GM19193 (cell line): ENCODE measurements at regions not wholly inside any gene's neighbourhood (a gene's known extent, or its start where the extent isn't known, plus 50 kb on each side); places are given as distances from the start of the nearest gene placed in this dataset.

Experiments
- POLR2A ChIP-seq: IDR thresholded peaks from 4 replicates; pipeline ENCODE4 v1.6.1; 2011; ENCODE audit not compliant: insufficient read depth, insufficient read length; ENCODE audit errors: extremely low read depth

DNA sequence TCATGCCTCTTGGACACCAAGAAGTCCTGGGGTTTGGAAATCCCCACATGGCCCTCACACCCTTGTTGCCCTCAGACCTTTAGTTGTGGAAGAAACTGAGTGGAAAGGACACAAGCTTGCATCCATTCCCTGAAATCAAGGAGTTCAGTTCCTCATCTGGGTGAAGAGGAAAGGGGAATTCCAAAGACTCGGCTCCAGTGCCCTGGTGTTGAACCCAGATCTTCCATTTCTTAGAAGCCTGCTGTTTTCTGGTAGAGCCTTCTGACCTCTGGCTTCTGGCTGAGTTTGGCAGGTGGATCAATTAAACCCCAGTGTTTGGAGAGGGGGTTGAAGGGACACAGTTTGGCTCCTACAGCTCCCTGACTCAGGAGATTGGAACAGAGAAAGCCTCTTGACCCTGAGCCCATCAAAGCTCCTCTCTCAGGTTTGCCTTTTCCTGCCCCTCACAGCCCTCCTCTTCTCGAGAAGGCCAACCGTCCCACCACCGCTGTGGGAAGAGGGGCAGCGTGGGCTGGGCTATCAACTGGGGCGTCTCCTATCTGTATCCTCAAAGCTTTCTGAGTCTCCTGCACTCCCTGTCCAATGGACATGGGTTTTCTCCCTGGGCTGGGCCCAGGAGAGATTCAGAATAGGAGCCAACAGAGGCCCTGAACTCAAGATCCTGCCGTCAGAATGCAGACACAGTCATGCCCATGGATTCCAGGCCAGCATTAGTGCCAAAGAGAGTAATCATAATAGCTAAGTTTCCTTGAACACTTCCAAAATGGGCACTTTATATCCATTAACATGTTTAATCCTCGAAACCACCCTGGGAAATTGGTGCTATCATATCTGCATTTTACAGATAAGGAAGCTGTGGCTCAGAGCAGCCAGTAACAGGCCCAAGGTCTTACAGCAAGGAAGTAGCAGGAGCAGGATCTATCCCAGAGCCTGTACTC is 146.2 kb downstream of the VEGFA start:
- no peak for TF ChIP-seq POLR2A

GRCh38 chr6:43915208-43915869 is 145.3 kb downstream of the VEGFA start:
- TF ChIP-seq POLR2A = no peak

DNA sequence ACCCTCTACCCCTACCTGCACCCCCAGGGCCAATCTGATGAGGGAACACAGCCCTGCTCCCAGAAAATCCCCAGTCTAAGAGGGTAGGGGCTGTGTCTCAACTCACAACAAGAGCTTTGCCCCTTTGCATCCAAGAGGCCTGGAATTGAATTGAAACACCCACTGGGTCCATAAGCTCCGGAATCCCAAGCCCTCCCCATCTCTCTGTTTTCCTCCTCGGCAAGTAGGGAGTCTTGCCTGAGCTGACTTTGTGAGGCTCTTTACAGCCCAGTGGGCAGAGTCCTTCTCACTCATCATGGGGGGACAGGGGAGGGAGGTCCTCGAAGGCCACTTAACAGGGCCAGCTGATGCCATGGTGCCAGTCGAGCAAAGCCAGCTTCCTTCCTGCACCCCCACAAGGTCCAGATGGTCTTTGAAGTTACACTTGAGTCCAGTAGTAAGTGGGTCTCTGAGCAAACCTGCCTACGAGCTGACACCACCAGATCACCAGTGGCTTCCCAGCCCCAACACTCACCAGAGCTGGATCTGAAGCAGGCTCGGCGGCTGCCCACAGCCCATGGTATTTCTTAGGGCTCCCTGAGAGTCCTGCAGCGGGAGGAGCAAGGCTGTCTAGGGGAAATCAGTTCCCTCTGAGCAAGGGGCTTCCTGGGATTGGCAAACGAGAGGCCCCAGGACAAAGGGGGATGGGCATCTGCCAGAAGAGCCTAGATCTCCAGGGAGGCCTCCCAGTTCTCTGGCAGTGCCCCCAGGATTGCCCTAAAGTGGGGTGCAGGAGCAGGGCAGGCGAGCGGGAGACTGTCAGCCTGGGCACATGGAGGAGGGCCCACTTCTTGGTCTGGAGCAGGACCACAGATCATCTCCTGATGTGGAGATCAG is 144.5 kb downstream of the VEGFA start:
- TF ChIP-seq POLR2A = no peak

- TF ChIP-seq POLR2A = no peak
Observed at GRCh38 chr6:43913375-43914271, 143.6 kb downstream of the VEGFA start.

- TF ChIP-seq POLR2A = no peak
Observed at GRCh38 chr6:43912598-43913371, 142.8 kb downstream of the VEGFA start.

GRCh38 chr6:43912116-43912577 is 142.1 kb downstream of the VEGFA start:
- no peak for TF ChIP-seq POLR2A

DNA sequence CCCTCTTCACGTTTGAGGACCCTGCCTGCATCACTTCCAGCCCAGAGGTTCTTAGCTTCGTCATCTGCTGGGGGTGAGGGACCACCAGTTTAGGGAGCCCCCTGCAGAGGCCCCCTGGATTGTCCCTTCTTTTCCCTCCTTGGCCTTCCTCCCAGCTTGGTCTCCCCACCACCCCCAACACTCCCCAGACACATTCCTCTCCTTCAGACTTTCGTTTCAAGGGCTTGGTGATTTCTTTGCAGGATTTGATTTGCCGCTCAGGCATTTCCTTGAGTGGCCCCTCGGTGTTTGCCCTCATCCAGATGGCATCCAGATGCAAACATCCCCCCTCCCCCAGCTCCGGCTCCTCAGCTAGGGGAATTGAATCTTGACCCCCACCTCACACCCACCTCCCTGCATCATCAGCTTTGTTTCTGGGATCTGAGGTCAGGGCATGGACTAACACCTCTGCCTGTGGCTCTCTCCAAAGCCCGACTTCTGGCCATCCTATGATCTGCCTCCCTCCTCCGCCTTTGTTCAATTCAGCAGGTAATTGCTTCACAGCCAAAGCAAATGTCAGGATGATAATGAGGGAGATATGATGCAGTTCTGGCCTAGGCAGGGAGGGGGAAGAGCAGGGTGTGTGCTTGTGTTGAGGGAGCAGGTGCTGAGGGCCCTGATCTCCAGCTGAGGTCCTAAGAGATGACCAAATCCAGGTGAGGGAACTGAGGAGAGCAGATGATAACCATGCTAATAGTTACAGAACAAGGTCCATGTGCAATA is 141.5 kb downstream of the VEGFA start:
- TF ChIP-seq POLR2A = no peak

DNA sequence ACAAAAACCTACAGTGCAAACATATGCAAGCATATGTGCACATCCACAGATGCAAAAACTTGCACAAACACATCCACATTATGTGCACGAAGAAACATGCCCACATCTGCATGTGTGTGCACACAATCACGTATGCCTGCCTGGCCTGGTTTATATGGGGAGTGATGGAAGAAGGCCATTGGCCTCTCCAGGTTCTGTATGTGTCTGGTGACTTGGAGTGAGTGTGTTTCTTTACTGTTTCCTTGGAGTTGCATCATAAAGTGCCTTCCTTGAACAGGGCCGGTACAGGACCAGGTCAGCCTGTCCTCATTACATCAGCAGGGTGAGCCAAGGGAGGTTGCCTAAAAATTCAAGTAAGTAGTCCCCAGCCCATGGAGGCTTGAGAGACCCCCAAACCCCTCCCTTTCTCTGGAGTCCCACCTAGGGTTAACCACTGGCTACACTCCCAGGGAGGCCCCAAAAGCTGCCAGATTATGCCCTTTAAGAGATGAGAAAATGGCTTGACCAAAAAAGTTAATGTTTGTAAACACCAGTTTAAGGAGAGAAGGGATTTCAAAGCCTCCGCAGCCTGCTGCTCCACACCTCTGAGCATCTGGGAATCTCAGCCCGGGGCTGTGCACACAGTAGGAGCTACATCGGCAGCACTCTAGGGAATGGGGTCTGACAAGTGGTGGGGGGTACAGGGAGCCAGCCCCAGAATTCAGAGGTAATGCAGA is 140.8 kb downstream of the VEGFA start:
- TF ChIP-seq POLR2A = no peak

DNA sequence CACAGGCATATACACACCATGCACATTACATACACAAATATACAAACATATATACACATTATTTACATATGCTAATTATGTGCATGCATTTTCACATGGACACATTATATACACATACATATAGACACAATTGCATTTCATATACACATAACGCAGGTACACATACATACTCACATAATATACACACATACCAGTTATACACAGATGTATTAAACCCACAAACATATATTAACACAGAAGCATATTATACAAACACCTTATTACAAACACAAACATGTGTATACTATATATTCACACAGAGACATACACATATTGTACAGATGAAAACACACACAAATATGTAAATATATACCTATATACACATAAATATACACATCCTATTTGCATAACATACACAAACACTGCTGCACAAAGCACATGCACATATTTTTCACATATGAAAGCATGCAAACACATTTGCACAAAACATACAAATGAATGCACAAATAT is 140.2 kb downstream of the VEGFA start:
- TF ChIP-seq POLR2A = no peak

DNA sequence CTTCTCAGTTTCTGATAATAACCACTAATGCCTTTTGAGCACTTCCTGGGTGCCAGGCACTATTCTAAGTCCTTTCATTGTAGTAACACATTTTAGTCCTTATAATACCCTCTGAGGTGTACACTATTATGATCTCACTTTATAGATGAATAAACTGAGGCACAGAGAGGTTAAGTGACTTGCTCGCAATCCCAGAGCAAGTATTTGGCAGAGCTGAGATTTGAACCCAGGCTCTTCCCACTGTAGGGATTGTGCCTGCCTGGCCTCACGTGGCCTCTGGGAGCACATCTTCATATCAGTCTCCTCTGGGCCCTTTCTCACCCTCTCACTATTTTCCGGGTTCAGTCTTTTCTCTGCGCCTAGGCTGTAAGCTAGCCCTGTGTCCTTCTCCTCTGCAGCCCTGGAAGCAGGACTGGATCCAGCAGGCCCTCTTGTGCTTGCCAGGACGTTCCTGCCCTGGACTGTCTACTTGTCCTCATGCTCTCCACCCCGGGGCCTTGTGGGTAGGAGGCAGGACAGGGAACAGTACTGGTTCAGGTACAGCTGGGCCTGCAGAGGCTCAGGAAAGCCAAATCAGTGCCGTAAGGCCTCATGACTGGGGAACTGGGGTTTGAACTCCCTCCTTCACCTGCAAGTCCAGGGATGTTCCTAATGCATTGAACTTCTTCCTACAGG is 139.6 kb downstream of the VEGFA start:
- no peak for TF ChIP-seq POLR2A

GRCh38 chr6:43907789-43908472 is 137.9 kb downstream of the VEGFA start:
- no peak for TF ChIP-seq POLR2A

DNA sequence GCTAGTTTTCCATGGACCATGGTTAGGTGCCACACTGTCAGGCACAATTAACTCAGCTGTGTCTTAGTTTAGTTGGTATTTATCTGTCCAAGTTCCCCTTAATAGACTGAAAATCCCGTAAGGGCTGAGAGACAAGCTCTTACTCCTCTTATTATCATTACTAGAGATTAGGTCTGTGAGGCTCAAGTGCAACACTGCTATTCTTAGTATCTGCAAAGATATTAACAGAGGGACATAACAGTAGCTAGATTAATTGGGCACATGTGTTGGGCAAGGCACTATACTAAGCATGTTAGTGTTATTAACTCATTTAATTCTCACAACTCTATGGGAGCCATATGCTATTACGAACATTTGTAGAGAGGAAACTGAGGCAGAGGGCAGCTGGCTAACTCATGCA is 137.3 kb downstream of the VEGFA start:
- TF ChIP-seq POLR2A = no peak
